Astrocyte (in vitro differentiated cells and primary cell): ENCODE measurements at regions not wholly inside any gene's neighbourhood (a gene's known extent, or its start where the extent isn't known, plus 50 kb on each side); places are given as distances from the start of the nearest gene placed in this dataset.

Experiments used
- DNase-seq: peaks from one replicate; pipeline ENCODE4 v3.0.0-alpha.2; 2010; ENCODE audit warnings: low read depth
- FAIRE-seq: peaks from 2 replicates; lab custom pipeline; 2011; peaks lifted over from hg19 to GRCh38; lab: Jason Lieb, UNC
- H2AFZ ChIP-seq: 2 replicates; pipeline ENCODE4 v1.6.0; 2012; ENCODE audit warnings: low read depth, low read length, inconsistent platforms
- H3K27ac ChIP-seq: 2 replicates; pipeline ENCODE4 v1.5.1; 2011; ENCODE audit warnings: low read depth, low read length, inconsistent platforms
- H3K27me3 ChIP-seq: 2 replicates; pipeline ENCODE4 v1.6.0; 2011; ENCODE audit warnings: low read length, inconsistent platforms; ENCODE audit not compliant: insufficient read depth
- H3K36me3 ChIP-seq: 2 replicates; pipeline ENCODE4 v1.5.1; 2011; ENCODE audit warnings: low read length, inconsistent platforms; ENCODE audit not compliant: insufficient read depth
- H3K4me1 ChIP-seq: 2 replicates; pipeline ENCODE4 v1.5.1; 2011; ENCODE audit warnings: low read length, inconsistent platforms; ENCODE audit not compliant: insufficient read depth
- H3K4me2 ChIP-seq: 2 replicates; pipeline ENCODE4 v1.6.0; 2012; ENCODE audit warnings: low read length, inconsistent platforms
- H3K4me3 ChIP-seq: 2 replicates; pipeline ENCODE4 v1.5.1; 2011; ENCODE audit warnings: low read depth, mild to moderate bottlenecking, low read length, inconsistent platforms; ENCODE audit not compliant: insufficient read depth
- H3K79me2 ChIP-seq: 2 replicates; pipeline ENCODE4 v1.6.0; 2012; ENCODE audit warnings: mild to moderate bottlenecking, low read length, inconsistent platforms; ENCODE audit not compliant: insufficient read depth
- H3K9ac ChIP-seq: 2 replicates; pipeline ENCODE4 v1.6.0; 2012; ENCODE audit warnings: mild to moderate bottlenecking, low read length, inconsistent platforms
- H3K9me3 ChIP-seq: 2 replicates; pipeline ENCODE4 v1.5.1; 2012; ENCODE audit warnings: low read depth, mild to moderate bottlenecking, low read length, inconsistent platforms; ENCODE audit not compliant: insufficient read depth
- H4K20me1 ChIP-seq: 2 replicates; pipeline ENCODE4 v1.6.0; 2012; ENCODE audit warnings: low read length, inconsistent platforms; ENCODE audit not compliant: insufficient read depth
- H3K27ac Mint-ChIP-seq: one replicate; pipeline ENCODE4 v1.8.0; 2021; ENCODE audit warnings: mild to moderate bottlenecking, mixed read lengths; ENCODE audit not compliant: unreplicated experiment
- H3K27me3 Mint-ChIP-seq: one replicate; pipeline ENCODE4 v1.8.0; 2021; ENCODE audit warnings: low read depth, mixed read lengths; ENCODE audit not compliant: unreplicated experiment
- H3K36me3 Mint-ChIP-seq: one replicate; pipeline ENCODE4 v1.8.0; 2021; ENCODE audit warnings: low read depth, mixed read lengths; ENCODE audit not compliant: unreplicated experiment
- H3K4me1 Mint-ChIP-seq: one replicate; pipeline ENCODE4 v1.8.0; 2021; ENCODE audit warnings: low read depth, mixed read lengths; ENCODE audit not compliant: unreplicated experiment
- H3K4me3 Mint-ChIP-seq: one replicate; pipeline ENCODE4 v1.8.0; 2021; ENCODE audit warnings: mild to moderate bottlenecking, moderate library complexity, mixed read lengths; ENCODE audit not compliant: unreplicated experiment
- H3K9me3 Mint-ChIP-seq: one replicate; pipeline ENCODE4 v1.8.0; 2021; ENCODE audit warnings: mild to moderate bottlenecking, mixed read lengths; ENCODE audit not compliant: unreplicated experiment
- CTCF ChIP-seq: IDR thresholded peaks from 2 replicates; pipeline ENCODE4 v1.5.1; 2011; ENCODE audit warnings: low read depth, mild to moderate bottlenecking, inconsistent platforms, low read length, moderate library complexity; ENCODE audit not compliant: insufficient read depth
- EZH2 ChIP-seq: IDR thresholded peaks from 2 replicates; pipeline ENCODE4 v1.6.1; 2012; ENCODE audit warnings: mild to moderate bottlenecking, low read length, inconsistent platforms; ENCODE audit not compliant: insufficient read depth

- Mint-ChIP-seq H3K36me3 (no peaks in the 10 kb centered on the region), H3K9me3 (peaks cover 5% of the 10 kb centered on the region), H3K4me1 (no peaks in the 10 kb centered on the region), H3K4me3 (no peak overlapping the region), H3K27ac (no peak overlapping the region), H3K27me3 (peaks cover 38% of the 10 kb centered on the region)
- H3K36me3 ChIP-seq = no peaks in the 10 kb centered on the region
- H3K9me3 ChIP-seq = peaks cover 2% of the 10 kb centered on the region
- H3K4me1 ChIP-seq = no peaks in the 10 kb centered on the region
- peaks cover 2% of the 10 kb centered on the region for H3K27me3 ChIP-seq
- no peak for FAIRE-seq
- H3K4me2 ChIP-seq = no peak overlapping the region
- no peaks in the 10 kb centered on the region for H3K79me2 ChIP-seq
- no peak overlapping the region for H3K4me3 ChIP-seq
- no peak overlapping the region for H3K27ac ChIP-seq
- peak; percentile 54 for TF ChIP-seq CTCF
- no peak for TF ChIP-seq EZH2
- DNase-seq = peak; percentile 39
- no peak overlapping the region for H2AFZ ChIP-seq
- H4K20me1 ChIP-seq = no peaks in the 10 kb centered on the region
- H3K9ac ChIP-seq = no peak overlapping the region
Observed at GRCh38 chr1:13965770-13966398, 265.9 kb downstream of the PRDM2 start.

DNA sequence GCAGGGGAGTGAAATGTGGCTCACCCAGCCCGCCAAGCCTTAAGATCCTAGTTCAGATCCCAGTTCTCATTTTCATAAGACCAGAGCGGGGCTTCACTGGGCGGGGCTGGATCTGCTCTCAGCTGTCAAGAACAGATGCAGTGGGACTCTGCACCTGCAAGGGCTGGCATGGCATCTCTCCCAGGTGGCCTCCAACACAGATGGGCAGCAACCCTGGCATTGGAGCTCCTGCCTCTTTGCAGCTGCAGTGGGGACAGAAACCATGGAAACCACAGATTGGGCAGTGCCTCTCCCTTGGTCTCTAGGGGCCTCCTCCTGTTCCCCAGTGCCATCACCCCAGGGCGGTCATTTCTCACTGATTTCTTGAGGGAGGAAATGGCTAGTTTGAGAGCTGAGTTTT is 267.7 kb downstream of the PRDM2 start:
- H4K20me1 ChIP-seq = no peaks in the 10 kb centered on the region
- H3K27ac Mint-ChIP-seq = no peak overlapping the region
- no peaks in the 10 kb centered on the region for H3K79me2 ChIP-seq
- no peaks in the 10 kb centered on the region for H3K36me3 ChIP-seq
- H3K4me1 Mint-ChIP-seq = no peaks in the 10 kb centered on the region
- no peak overlapping the region for H2AFZ ChIP-seq
- H3K27me3 Mint-ChIP-seq = peaks cover 23% of the 10 kb centered on the region
- no peaks in the 10 kb centered on the region for H3K4me1 ChIP-seq
- H3K9ac ChIP-seq = no peak overlapping the region
- FAIRE-seq (no peak), DNase-seq (no peak)
- no peak overlapping the region for H3K27ac ChIP-seq
- TF ChIP-seq CTCF (no peak), EZH2 (no peak)
- peaks cover 2% of the 10 kb centered on the region for H3K27me3 ChIP-seq
- no peak overlapping the region for H3K4me3 ChIP-seq
- peaks cover 12% of the 10 kb centered on the region for H3K9me3 Mint-ChIP-seq
- H3K9me3 ChIP-seq = peaks cover 2% of the 10 kb centered on the region
- H3K4me3 Mint-ChIP-seq = no peak overlapping the region
- H3K4me2 ChIP-seq = no peak overlapping the region
- H3K36me3 Mint-ChIP-seq = no peaks in the 10 kb centered on the region

DNA sequence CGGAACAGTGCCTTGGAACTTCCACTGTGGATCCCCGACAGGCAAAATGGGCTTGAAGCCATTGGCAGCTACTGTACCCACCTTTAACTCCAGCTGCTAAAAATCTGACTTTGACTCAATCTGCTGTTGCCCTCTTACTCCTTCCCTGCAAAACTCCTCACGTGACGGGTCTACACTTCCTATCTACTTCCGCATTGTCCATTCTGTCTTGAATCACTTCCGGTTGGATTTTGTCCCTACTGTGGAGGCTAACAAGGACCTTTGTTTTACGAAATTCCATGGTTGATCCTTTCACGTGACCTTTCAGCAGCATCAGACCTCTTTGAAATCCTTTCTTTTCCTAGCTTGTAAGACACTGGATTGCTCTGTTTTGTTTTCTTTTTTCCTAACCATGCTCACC is 268.4 kb downstream of the PRDM2 start:
- H3K27me3 Mint-ChIP-seq = peaks cover 19% of the 10 kb centered on the region
- FAIRE-seq = no peak
- H2AFZ ChIP-seq = no peak overlapping the region

More for the DNA sequence above, 268.4 kb downstream of the PRDM2 start:
- no peak for DNase-seq
- no peak overlapping the region for H3K27ac Mint-ChIP-seq
- Histone ChIP-seq H4K20me1 (no peaks in the 10 kb centered on the region), H3K9me3 (peaks cover 2% of the 10 kb centered on the region), H3K4me1 (no peaks in the 10 kb centered on the region), H3K79me2 (no peaks in the 10 kb centered on the region), H3K4me3 (no peak overlapping the region), H3K27me3 (no peaks in the 10 kb centered on the region), H3K36me3 (no peaks in the 10 kb centered on the region), H3K4me2 (no peak overlapping the region), H3K9ac (no peak overlapping the region), H3K27ac (no peak overlapping the region)
- H3K36me3 Mint-ChIP-seq = no peaks in the 10 kb centered on the region
- peaks cover 12% of the 10 kb centered on the region for H3K9me3 Mint-ChIP-seq
- H3K4me1 Mint-ChIP-seq = no peaks in the 10 kb centered on the region
- no peak overlapping the region for H3K4me3 Mint-ChIP-seq
- no peak for TF ChIP-seq CTCF
- no peak for TF ChIP-seq EZH2
